GM23338 (cell line): ENCODE measurements at regions not wholly inside any gene's neighbourhood (a gene's known extent, or its start where the extent isn't known, plus 50 kb on each side); places are given as distances from the start of the nearest gene placed in this dataset.

Experiments used
- ATAC-seq: fragments of 200-7000 bp; cut with Tn5 transposase; 3 replicates; pipeline ENCODE4 v1.9.1; 2020
- DNase-seq: peaks from one replicate; pipeline ENCODE4 v3.0.0-alpha.2; 2015; ENCODE audit warnings: low spot score
- H2AFZ ChIP-seq: fragments of 200-600 bp; sonication (generic); 2 replicates; pipeline ENCODE4 v1.8.0; 2016; ENCODE audit warnings: antibody characterized with exemption, mild to moderate bottlenecking, moderate library complexity
- H3F3A ChIP-seq: fragments of 200-600 bp; sonication (generic); replicated peaks from 2 replicates; pipeline ENCODE4 v1.8.0; 2017; ENCODE audit warnings: antibody characterized with exemption, mixed run types, low read depth
- H3K27ac ChIP-seq: fragments of 200-600 bp; sonication (generic); 2 replicates; pipeline ENCODE4 v1.6.1; 2016; ENCODE audit warnings: low read depth
- H3K27me3 ChIP-seq: fragments of 200-600 bp; sonication (generic); 2 replicates; pipeline ENCODE4 v1.8.0; 2016; ENCODE audit warnings: mild to moderate bottlenecking, mixed run types, moderate library complexity; ENCODE audit not compliant: insufficient read depth
- H3K36me3 ChIP-seq: fragments of 200-600 bp; sonication (generic); 2 replicates; pipeline ENCODE4 v1.8.0; 2016; ENCODE audit warnings: mild to moderate bottlenecking; ENCODE audit not compliant: insufficient read depth
- H3K4me1 ChIP-seq: fragments of 200-600 bp; sonication (generic); 2 replicates; pipeline ENCODE4 v1.8.0; 2016; ENCODE audit warnings: mild to moderate bottlenecking, moderate library complexity; ENCODE audit not compliant: insufficient read depth
- H3K4me2 ChIP-seq: fragments of 200-600 bp; sonication (generic); 2 replicates; pipeline ENCODE4 v1.7.1; 2017; ENCODE audit warnings: mixed run types
- H3K4me3 ChIP-seq: fragments of 200-600 bp; sonication (generic); 2 replicates; pipeline ENCODE4 v1.6.1; 2016; ENCODE audit warnings: mixed run types
- H3K79me2 ChIP-seq: fragments of 200-600 bp; sonication (generic); replicated peaks from 2 replicates; pipeline ENCODE4 v1.8.0; 2017; ENCODE audit warnings: mild to moderate bottlenecking; ENCODE audit not compliant: insufficient read depth
- H3K9me2 ChIP-seq: fragments of 200-600 bp; sonication (generic); 2 replicates; pipeline ENCODE4 v1.8.0; 2017; ENCODE audit not compliant: insufficient read depth
- H4K20me1 ChIP-seq: fragments of 200-600 bp; sonication (generic); replicated peaks from 2 replicates; pipeline ENCODE4 v1.8.0; 2017; ENCODE audit warnings: mild to moderate bottlenecking; ENCODE audit not compliant: insufficient read depth
- H3K27ac Mint-ChIP-seq: 2 replicates; pipeline ENCODE4 v1.8.0; 2020; ENCODE audit warnings: inconsistent platforms, mild to moderate bottlenecking, moderate library complexity, mixed read lengths
- H3K27me3 Mint-ChIP-seq: 3 replicates; pipeline ENCODE4 v1.8.0; 2022; ENCODE audit warnings: low read depth, mild to moderate bottlenecking, moderate library complexity, mixed read lengths, inconsistent platforms; ENCODE audit not compliant: insufficient read depth, poor library complexity
- H3K36me3 Mint-ChIP-seq: 3 replicates; pipeline ENCODE4 v1.8.0; 2021; ENCODE audit warnings: low read depth, mild to moderate bottlenecking, inconsistent platforms, moderate library complexity, mixed read lengths
- H3K4me1 Mint-ChIP-seq: 3 replicates; pipeline ENCODE4 v1.8.0; 2020; ENCODE audit warnings: mild to moderate bottlenecking, inconsistent platforms, mixed read lengths
- H3K4me3 Mint-ChIP-seq: 3 replicates; pipeline ENCODE4 v1.8.0; 2021; ENCODE audit warnings: moderate library complexity, mild to moderate bottlenecking, inconsistent platforms, mixed read lengths
- H3K9me3 Mint-ChIP-seq: 3 replicates; pipeline ENCODE4 v1.8.0; 2020; ENCODE audit warnings: moderate library complexity, mild to moderate bottlenecking, inconsistent platforms, mixed read lengths
- CREB1 ChIP-seq: fragments of 250-450 bp; sonication (Bioruptor Pico); IDR thresholded peaks from 2 replicates; pipeline ENCODE4 v1.5.0; 2020; ENCODE audit warnings: low read depth, mild to moderate bottlenecking, moderate library complexity
- CTCF ChIP-seq, 2 experiments: fragments of 200-600 bp in 1 of 2; sonication (generic) in 1 of 2; conservative IDR thresholded peaks; 2 replicates each; pipeline versions ENCODE4 v1.5.1 to v1.6.1; 2016 to 2017; ENCODE audit warnings: antibody characterized with exemption in 2 of 2, low read depth in 2 of 2, mild to moderate bottlenecking in 2 of 2, moderate library complexity in 1 of 2
- ETS1 ChIP-seq: IDR thresholded peaks from 2 replicates; pipeline ENCODE4 v1.6.1; 2016; ENCODE audit warnings: antibody characterized with exemption
- EZH2 ChIP-seq: fragments of 200-600 bp; sonication (generic); IDR thresholded peaks from one replicate; pipeline ENCODE4 v1.8.0; 2017; ENCODE audit warnings: antibody characterized with exemption, mild to moderate bottlenecking, low read depth; ENCODE audit not compliant: unreplicated experiment
- EZH2phosphoT487 ChIP-seq: fragments of 200-600 bp; sonication (generic); IDR thresholded peaks from one replicate; pipeline ENCODE4 v1.8.1; 2018; ENCODE audit warnings: antibody characterized with exemption; ENCODE audit not compliant: unreplicated experiment
- JUNB ChIP-seq: IDR thresholded peaks from one replicate; pipeline ENCODE4 v1.6.1; 2016; ENCODE audit warnings: antibody characterized with exemption; ENCODE audit not compliant: unreplicated experiment
- NANOG ChIP-seq: IDR thresholded peaks from 2 replicates; pipeline ENCODE4 v1.6.1; 2016; ENCODE audit warnings: antibody characterized with exemption, borderline replicate concordance
- POLR2AphosphoS5 ChIP-seq: IDR thresholded peaks from 2 replicates; pipeline ENCODE4 v1.6.1; 2016; ENCODE audit warnings: antibody characterized with exemption, low read depth
- REST ChIP-seq: IDR thresholded peaks from one replicate; pipeline ENCODE4 v1.6.1; 2018; ENCODE audit warnings: antibody characterized with exemption; ENCODE audit not compliant: unreplicated experiment
- STAT1 ChIP-seq: IDR thresholded peaks from one replicate; pipeline ENCODE4 v1.6.1; 2016; ENCODE audit warnings: antibody characterized with exemption; ENCODE audit not compliant: unreplicated experiment
- ZNF114 ChIP-seq: fragments of 250-450 bp; sonication (Bioruptor Pico); IDR thresholded peaks from 2 replicates; pipeline ENCODE4 v1.5.0; 2020; ENCODE audit warnings: mild to moderate bottlenecking, moderate library complexity
- ZNF331 ChIP-seq: fragments of 250-450 bp; sonication (Bioruptor Pico); IDR thresholded peaks from 2 replicates; pipeline ENCODE4 v1.5.0; 2020; ENCODE audit warnings: low read depth, mild to moderate bottlenecking, moderate library complexity
- ZNF462 ChIP-seq: fragments of 250-450 bp; sonication (Bioruptor Pico); IDR thresholded peaks from 2 replicates; pipeline ENCODE4 v1.5.0; 2020; ENCODE audit warnings: mild to moderate bottlenecking, moderate library complexity

GRCh38 chr9:11893331-11893730 is 799.9 kb upstream of the TYRP1 start:
- Histone ChIP-seq H3F3A (no peaks in the 10 kb centered on the region), H3K27me3 (no peaks in the 10 kb centered on the region), H3K9me2 (peaks cover 11% of the 10 kb centered on the region), H3K27ac (no peak overlapping the region), H3K4me2 (no peak overlapping the region), H3K36me3 (no peaks in the 10 kb centered on the region), H3K4me1 (peaks cover 4% of the 10 kb centered on the region; the same call in 1 of the 2 replicates), H3K4me3 (no peak overlapping the region), H4K20me1 (no peaks in the 10 kb centered on the region), H3K79me2 (no peaks in the 10 kb centered on the region), H2AFZ (no peak overlapping the region)
- H3K36me3 Mint-ChIP-seq: peaks cover 9% of the 10 kb centered on the region
- ATAC-seq: no peak
- no peak overlapping the region for H3K27ac Mint-ChIP-seq
- TF ChIP-seq ZNF114 (CRISPR knock-in tag) (no peak), NANOG (no peak), EZH2phosphoT487 (no peak), CREB1 (CRISPR knock-in tag) (no peak), ZNF331 (CRISPR knock-in tag) (no peak), CTCF (conservative IDR thresholded peaks at IDR 0.05; ENCODE audit: low read depth in 2 of 2) (no peak), EZH2 (no peak), JUNB (no peak), REST (no peak), STAT1 (no peak), ETS1 (no peak), POLR2AphosphoS5 (no peak), ZNF462 (no peak)
- no peak overlapping the region for H3K4me3 Mint-ChIP-seq
- H3K4me1 Mint-ChIP-seq: peaks cover 6% of the 10 kb centered on the region; the same call in 1 of the 3 replicates
- peaks cover 13% of the 10 kb centered on the region for H3K9me3 Mint-ChIP-seq
- no peaks in the 10 kb centered on the region for H3K27me3 Mint-ChIP-seq
- DNase-seq: no peak
